ENCODE measurements at regions not wholly inside any gene's neighbourhood (a gene's known extent, or its start where the extent isn't known, plus 50 kb on each side); places are given as distances from the start of the nearest gene placed in this dataset.

- no peak for TF ChIP-seq CTCF (IDR thresholded peaks at IDR 0.05 in 2 of 3, conservative IDR thresholded peaks at IDR 0.05 in 1 of 3; ENCODE audit: control insufficient read depth in 2 of 3, extremely low read depth in 1 of 3, insufficient read depth in 1 of 3, low read depth in 3 of 3, low read length in 3 of 3)
- TF ChIP-seq RCOR1 (conservative IDR thresholded peaks at IDR 0.05; ENCODE audit: low read depth, low read length) = no peak
- TF ChIP-seq, protein P1, sequence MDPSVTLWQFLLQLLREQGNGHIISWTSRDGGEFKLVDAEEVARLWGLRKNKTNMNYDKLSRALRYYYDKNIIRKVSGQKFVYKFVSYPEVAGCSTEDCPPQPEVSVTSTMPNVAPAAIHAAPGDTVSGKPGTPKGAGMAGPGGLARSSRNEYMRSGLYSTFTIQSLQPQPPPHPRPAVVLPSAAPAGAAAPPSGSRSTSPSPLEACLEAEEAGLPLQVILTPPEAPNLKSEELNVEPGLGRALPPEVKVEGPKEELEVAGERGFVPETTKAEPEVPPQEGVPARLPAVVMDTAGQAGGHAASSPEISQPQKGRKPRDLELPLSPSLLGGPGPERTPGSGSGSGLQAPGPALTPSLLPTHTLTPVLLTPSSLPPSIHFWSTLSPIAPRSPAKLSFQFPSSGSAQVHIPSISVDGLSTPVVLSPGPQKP (IDR thresholded peaks at IDR 0.05; ENCODE audit: low read depth, low read length) = no peak
Observed at GRCh38 chr16:31698901-31699300, 171.2 kb downstream of the AHSP start.

Data from GM12878 (cell line).